Epithelial cell of esophagus (primary cell): ENCODE measurements at regions not wholly inside any gene's neighbourhood (a gene's known extent, or its start where the extent isn't known, plus 50 kb on each side); places are given as distances from the start of the nearest gene placed in this dataset.

Source experiments
- DNase-seq: peaks from one replicate; pipeline ENCODE4 v3.0.0; 2010; ENCODE audit warnings: low read depth
- H3K4me3 ChIP-seq: 2 replicates; pipeline ENCODE4 v1.5.1; 2011; ENCODE audit warnings: mild to moderate bottlenecking, low read length, control low read depth
- CTCF ChIP-seq: IDR thresholded peaks from 2 replicates; pipeline ENCODE4 v1.5.1; 2011; ENCODE audit warnings: low read depth, mild to moderate bottlenecking, low read length, control low read depth, inconsistent platforms; ENCODE audit not compliant: insufficient read depth; ENCODE audit errors: missing control alignments

- no peak overlapping the region for H3K4me3 ChIP-seq
- no peak for DNase-seq
- no peak for TF ChIP-seq CTCF
These were observed 675.2 kb downstream of the ACTL7B start for GRCh38 chr9:108180541-108180940.

- no peak overlapping the region for H3K4me3 ChIP-seq
- no peak for TF ChIP-seq CTCF
- DNase-seq: no peak
These were observed 677.5 kb downstream of the ACTL7B start for GRCh38 chr9:108178318-108178717.

GRCh38 chr9:108168236-108168850 lies 678.8 kb upstream of the KLF4 start:
- no peak for TF ChIP-seq CTCF
- H3K4me3 ChIP-seq: no peak overlapping the region
- DNase-seq: no peak

- DNase-seq: no peak
- no peak overlapping the region for H3K4me3 ChIP-seq
- TF ChIP-seq CTCF: no peak
These were observed 677.7 kb upstream of the KLF4 start for GRCh38 chr9:108167136-108167900.

GRCh38 chr9:108166519-108166918 lies 677.0 kb upstream of the KLF4 start:
- TF ChIP-seq CTCF: no peak
- no peak for DNase-seq
- no peak overlapping the region for H3K4me3 ChIP-seq

- DNase-seq: peak; percentile 39
- no peak for TF ChIP-seq CTCF
These were observed 673.9 kb upstream of the KLF4 start for GRCh38 chr9:108163321-108164005.

More at GRCh38 chr9:108163321-108164005, 673.9 kb upstream of the KLF4 start:
- no peak overlapping the region for H3K4me3 ChIP-seq
